Mesenchymal stem cell (in vitro differentiated cells and primary cell): ENCODE measurements at regions not wholly inside any gene's neighbourhood (a gene's known extent, or its start where the extent isn't known, plus 50 kb on each side); places are given as distances from the start of the nearest gene placed in this dataset.

Experiments used
- DNase-seq: peaks from one replicate; pipeline ENCODE4 v3.0.0-alpha.2; 2013
- H2AFZ ChIP-seq: one replicate; pipeline ENCODE4 v1.6.1; 2013; ENCODE audit warnings: low read depth, mild to moderate bottlenecking, control low read depth, inconsistent platforms, low read length, moderate library complexity
- H2AK5ac ChIP-seq: 2 replicates; pipeline ENCODE4 v1.6.1; 2013; ENCODE audit warnings: low read length, moderate library complexity, mild to moderate bottlenecking, inconsistent platforms; ENCODE audit not compliant: severe bottlenecking
- H2BK120ac ChIP-seq: one replicate; pipeline ENCODE4 v1.6.1; 2013; ENCODE audit warnings: low read depth, mild to moderate bottlenecking, inconsistent platforms, low read length, moderate library complexity
- H2BK12ac ChIP-seq, 2 experiments: one replicate each; pipeline ENCODE4 v1.6.1; 2013; ENCODE audit warnings: inconsistent platforms in 2 of 2, low read length in 2 of 2, mild to moderate bottlenecking in 2 of 2, moderate library complexity in 2 of 2, control low read depth in 1 of 2
- H2BK15ac ChIP-seq: one replicate; pipeline ENCODE4 v1.6.1; 2013; ENCODE audit warnings: mild to moderate bottlenecking, low read depth, inconsistent platforms; ENCODE audit not compliant: poor library complexity, severe bottlenecking
- H2BK5ac ChIP-seq: 2 replicates; pipeline ENCODE4 v1.6.1; 2013; ENCODE audit warnings: low read depth, mild to moderate bottlenecking, low read length, control low read depth, inconsistent platforms; ENCODE audit not compliant: poor library complexity, severe bottlenecking
- H3K14ac ChIP-seq, 2 experiments: one replicate each; pipeline ENCODE4 v1.6.1; 2013; ENCODE audit warnings: inconsistent platforms in 2 of 2, low read length in 2 of 2, control low read depth in 1 of 2, mild to moderate bottlenecking in 1 of 2, moderate library complexity in 1 of 2
- H3K18ac ChIP-seq, 2 experiments: one replicate each; pipeline ENCODE4 v1.6.1; 2013; ENCODE audit warnings: inconsistent platforms in 2 of 2, low read length in 2 of 2, control low read depth in 1 of 2, low read depth in 1 of 2, mild to moderate bottlenecking in 1 of 2
- H3K23ac ChIP-seq, 2 experiments: one replicate each; pipeline ENCODE4 v1.6.1; 2013; ENCODE audit warnings: inconsistent platforms in 2 of 2, low read length in 2 of 2, mild to moderate bottlenecking in 2 of 2, moderate library complexity in 2 of 2, control low read depth in 1 of 2
- H3K27ac ChIP-seq: 2 replicates; pipeline ENCODE4 v1.5.1; 2013; ENCODE audit warnings: mild to moderate bottlenecking, moderate library complexity, low read length, control low read depth, inconsistent platforms; ENCODE audit not compliant: poor library complexity, severe bottlenecking
- H3K27me3 ChIP-seq, 2 experiments: 2 replicates each; pipeline versions ENCODE4 v1.6.1 to v1.7.0; 2013; ENCODE audit warnings: low read length in 2 of 2, mild to moderate bottlenecking in 2 of 2, moderate library complexity in 2 of 2, control low read depth in 1 of 2, inconsistent platforms in 1 of 2; ENCODE audit not compliant: control insufficient read depth in 1 of 2, insufficient read depth in 1 of 2
- H3K36me3 ChIP-seq, 2 experiments: 2 replicates each; pipeline versions ENCODE4 v1.6.1 to v1.7.0; 2013; ENCODE audit warnings: low read length in 2 of 2, control low read depth in 1 of 2, inconsistent platforms in 1 of 2, low read depth in 1 of 2, mild to moderate bottlenecking in 1 of 2; ENCODE audit not compliant: insufficient read depth in 2 of 2, control insufficient read depth in 1 of 2
- H3K4ac ChIP-seq, 2 experiments: one replicate each; pipeline ENCODE4 v1.6.1; 2013; ENCODE audit warnings: inconsistent platforms in 2 of 2, low read length in 2 of 2, mild to moderate bottlenecking in 2 of 2, moderate library complexity in 2 of 2, control low read depth in 1 of 2, low read depth in 1 of 2
- H3K4me1 ChIP-seq: 2 replicates; pipeline ENCODE4 v1.6.1; 2013; ENCODE audit warnings: low read depth, low read length, control low read depth; ENCODE audit not compliant: control insufficient read depth, insufficient read depth
- H3K4me2 ChIP-seq: 2 replicates; pipeline ENCODE4 v1.6.1; 2013; ENCODE audit warnings: low read length, mild to moderate bottlenecking, inconsistent platforms; ENCODE audit not compliant: poor library complexity, severe bottlenecking
- H3K4me3 ChIP-seq, 2 experiments: 2 replicates each; pipeline versions ENCODE4 v1.5.1 to v1.7.0; 2013; ENCODE audit warnings: low read length in 2 of 2, mild to moderate bottlenecking in 2 of 2, control low read depth in 1 of 2, low read depth in 1 of 2; ENCODE audit not compliant: insufficient read depth in 1 of 2
- H3K79me1 ChIP-seq: replicated peaks from 2 replicates; pipeline ENCODE4 v1.6.1; 2013; ENCODE audit warnings: mild to moderate bottlenecking, control low read depth, low read length, inconsistent platforms; ENCODE audit not compliant: poor library complexity, severe bottlenecking
- H3K9ac ChIP-seq: 2 replicates; pipeline ENCODE4 v1.7.0; 2013; ENCODE audit warnings: mild to moderate bottlenecking, low read length, moderate library complexity
- H3K9me3 ChIP-seq: 2 replicates; pipeline ENCODE4 v1.7.0; 2013; ENCODE audit warnings: mild to moderate bottlenecking, low read length; ENCODE audit not compliant: control insufficient read depth
- H4K8ac ChIP-seq: one replicate; pipeline ENCODE4 v1.6.1; 2013; ENCODE audit warnings: inconsistent platforms, mild to moderate bottlenecking, low read length, moderate library complexity
- H4K91ac ChIP-seq: one replicate; pipeline ENCODE4 v1.6.1; 2013; ENCODE audit warnings: mild to moderate bottlenecking, low read length, inconsistent platforms
- WGBS: methylation state at CpG from one replicate; pipeline ENCODE4 v1.1.7; 2013; ENCODE audit warnings: mixed read lengths; 5-methylcytosine and 5-hydroxymethylcytosine counted together

- Histone ChIP-seq H3K36me3 (no peaks in the 10 kb centered on the region), H2BK12ac (no peak overlapping the region), H3K27me3 (no peaks in the 10 kb centered on the region), H3K79me1 (no peaks in the 10 kb centered on the region), H3K27ac (no peak overlapping the region), H2BK120ac (no peak overlapping the region), H4K8ac (no peak overlapping the region), H4K91ac (no peak overlapping the region), H3K9ac (no peak overlapping the region), H3K4me2 (no peak overlapping the region), H2AFZ (no peak overlapping the region), H3K4me1 (no peaks in the 10 kb centered on the region), H2BK5ac (no peak overlapping the region), H3K4me3 (no peak overlapping the region), H3K4ac (no peak overlapping the region), H2AK5ac (no peak overlapping the region), H3K9me3 (no peaks in the 10 kb centered on the region), H2BK15ac (no peak overlapping the region), H3K23ac (no peak overlapping the region), H3K18ac (no peak overlapping the region), H3K14ac (no peak overlapping the region)
- no peak for DNase-seq
- 100% methylated on average over 1 of the region's 2 CpGs for WGBS
These were observed 210.6 kb upstream of the FZD8 start for GRCh38 chr10:35852721-35853120.

DNA sequence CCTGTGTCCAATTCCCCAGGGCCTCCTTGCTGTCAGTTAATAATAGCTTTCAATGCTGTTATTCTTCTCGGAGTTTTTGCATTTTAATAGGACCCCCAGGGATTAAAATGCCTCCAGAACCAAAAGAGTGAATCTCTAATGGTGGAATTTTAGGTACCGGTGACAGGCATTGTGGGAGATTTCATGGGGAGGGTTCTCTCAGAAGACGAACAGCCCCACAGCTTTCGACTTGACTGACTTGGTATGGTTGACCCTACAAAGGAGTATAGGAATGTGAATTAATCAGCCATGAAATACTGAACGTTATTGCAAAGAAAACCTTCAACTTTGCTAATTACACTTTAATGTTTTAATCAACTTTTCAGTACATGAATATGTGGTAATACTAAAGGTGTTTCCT is 206.3 kb upstream of the FZD8 start:
- H4K8ac ChIP-seq: no peak overlapping the region
- no peak overlapping the region for H2BK12ac ChIP-seq
- no peaks in the 10 kb centered on the region for H3K79me1 ChIP-seq
- H3K9me3 ChIP-seq: no peaks in the 10 kb centered on the region
- H2AK5ac ChIP-seq: no peak overlapping the region
- peaks cover 0 to 3% of the 10 kb centered on the region in 2 experiments for H3K27me3 ChIP-seq
- H3K23ac ChIP-seq: no peak overlapping the region
- H3K36me3 ChIP-seq: no peaks in the 10 kb centered on the region
- no peak overlapping the region for H2BK5ac ChIP-seq
- no peak overlapping the region for H3K4me2 ChIP-seq
- no peak overlapping the region for H2BK120ac ChIP-seq
- 80% methylated on average over 3 of the region's 5 CpGs for WGBS
- no peak overlapping the region for H3K4ac ChIP-seq
- no peak overlapping the region for H4K91ac ChIP-seq
- DNase-seq: no peak
- no peak overlapping the region for H3K4me3 ChIP-seq
- no peak overlapping the region for H3K14ac ChIP-seq
- H3K18ac ChIP-seq: peak overlapping the region in 1 of 2 experiments; percentile 21
- peaks cover 3% of the 10 kb centered on the region for H3K4me1 ChIP-seq
- H3K9ac ChIP-seq: no peak overlapping the region
- no peak overlapping the region for H3K27ac ChIP-seq
- H2BK15ac ChIP-seq: no peak overlapping the region
- H2AFZ ChIP-seq: no peak overlapping the region

DNA sequence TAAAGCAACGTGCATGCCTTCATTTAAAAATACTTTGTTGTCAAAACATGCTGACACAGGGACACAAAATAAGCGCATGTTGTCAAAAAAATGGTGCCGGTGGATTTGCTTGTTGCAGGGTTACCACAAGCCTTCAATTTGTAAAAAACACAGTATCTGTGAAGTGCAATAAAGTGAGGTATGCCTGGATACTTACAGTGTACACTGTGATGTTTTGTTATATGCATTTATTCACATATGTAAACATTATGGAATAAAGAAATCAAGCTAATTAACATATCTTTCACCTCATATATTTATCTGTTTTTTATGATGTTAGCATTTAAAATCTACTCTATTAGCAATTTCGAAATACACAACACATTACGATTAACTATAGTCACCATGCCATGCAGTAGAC is 202.6 kb upstream of the FZD8 start:
- Histone ChIP-seq H3K36me3 (no peaks in the 10 kb centered on the region), H2BK12ac (no peak overlapping the region), H3K9ac (no peak overlapping the region), H2AK5ac (no peak overlapping the region), H3K4me2 (no peak overlapping the region), H2BK120ac (no peak overlapping the region), H4K91ac (no peak overlapping the region), H3K79me1 (no peaks in the 10 kb centered on the region), H3K27me3 (peaks cover 0 to 3% of the 10 kb centered on the region in 2 experiments), H3K4ac (no peak overlapping the region), H3K14ac (no peak overlapping the region), H3K4me3 (no peak overlapping the region), H3K18ac (no peak overlapping the region), H2BK5ac (no peak overlapping the region), H3K9me3 (peaks cover 10% of the 10 kb centered on the region), H2AFZ (no peak overlapping the region), H3K27ac (no peak overlapping the region), H2BK15ac (no peak overlapping the region), H3K23ac (no peak overlapping the region), H4K8ac (no peak overlapping the region), H3K4me1 (peaks cover 3% of the 10 kb centered on the region)
- no peak for DNase-seq
- WGBS: 94% methylated on average over 5 of the region's 5 CpGs

DNA sequence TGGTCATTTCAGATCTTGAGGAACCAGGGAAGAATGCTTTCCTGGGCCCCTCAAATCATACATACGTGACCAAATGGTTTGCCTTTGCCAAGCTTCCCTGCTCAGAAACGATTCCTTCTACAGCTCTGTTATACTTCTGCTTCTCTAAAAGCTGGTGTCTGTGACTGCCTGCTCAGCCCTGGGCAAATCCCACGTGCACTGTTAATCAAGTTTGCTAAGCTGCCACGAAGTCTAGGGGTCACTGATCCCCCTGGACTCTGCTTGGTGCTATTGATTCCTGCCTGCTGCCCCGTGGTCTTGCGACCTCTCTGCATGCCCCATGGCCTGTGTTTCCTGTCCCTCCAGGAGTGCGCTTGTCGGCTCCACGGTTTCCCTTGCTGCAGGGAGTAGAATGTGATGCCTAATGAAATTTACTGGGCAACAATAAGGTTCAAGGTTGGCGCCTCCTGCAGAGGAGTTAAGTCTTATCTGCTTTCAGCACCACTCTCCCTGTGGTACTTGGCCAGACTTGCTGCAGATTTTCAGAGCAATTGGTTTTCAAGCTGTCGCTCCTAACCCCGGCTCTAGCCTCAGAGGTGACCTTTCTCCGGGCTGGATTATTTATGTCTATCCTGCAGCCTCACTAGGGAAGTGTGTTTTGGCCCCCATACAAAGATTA is 201.6 kb upstream of the FZD8 start:
- Histone ChIP-seq H3K9me3 (peaks cover 10% of the 10 kb centered on the region), H4K8ac (peak overlapping the region; percentile 75), H3K4ac (no peak overlapping the region), H3K27me3 (peaks cover 0 to 3% of the 10 kb centered on the region in 2 experiments), H3K4me1 (peaks cover 3% of the 10 kb centered on the region), H3K4me2 (no peak overlapping the region), H3K4me3 (no peak overlapping the region), H4K91ac (peak overlapping the region; percentile 61), H3K18ac (peak overlapping the region; percentile 25 to 75), H2BK12ac (peak overlapping the region in 1 of 2 experiments; percentile 54), H3K9ac (no peak overlapping the region), H2AFZ (no peak overlapping the region), H3K27ac (no peak overlapping the region), H3K79me1 (no peaks in the 10 kb centered on the region), H2AK5ac (no peak overlapping the region), H3K23ac (peak overlapping the region in 1 of 2 experiments; percentile 3), H3K36me3 (no peaks in the 10 kb centered on the region), H2BK120ac (no peak overlapping the region), H3K14ac (peak overlapping the region in 1 of 2 experiments; percentile 4), H2BK15ac (peak overlapping the region; percentile 28), H2BK5ac (no peak overlapping the region)
- DNase-seq: peak; percentile 5
- 26% methylated on average over 13 of the region's 13 CpGs for WGBS
